SU-DHL-6 (cell line): ENCODE measurements at regions not wholly inside any gene's neighbourhood (a gene's known extent, or its start where the extent isn't known, plus 50 kb on each side); places are given as distances from the start of the nearest gene placed in this dataset.

Experiments
- H2AFZ ChIP-seq: fragments of 200-600 bp; sonication (generic); 2 replicates; pipeline ENCODE4 v1.6.1; 2014; ENCODE audit warnings: low read depth, mild to moderate bottlenecking, moderate library complexity, mixed read lengths, antibody characterized with exemption, low read length; ENCODE audit not compliant: severe bottlenecking
- H3F3A ChIP-seq: fragments of 200-600 bp; shearing (Covaris generic); 2 replicates; pipeline ENCODE4 v1.6.0; 2016; ENCODE audit warnings: antibody characterized with exemption, mild to moderate bottlenecking; ENCODE audit not compliant: insufficient read depth
- H3K27ac ChIP-seq: fragments of 200-600 bp; sonication (generic); 2 replicates; pipeline ENCODE4 v1.5.1; 2016; ENCODE audit warnings: low read depth, mild to moderate bottlenecking, low read length, moderate library complexity, mixed read lengths
- H3K27me3 ChIP-seq: fragments of 200-600 bp; sonication (generic), shearing (Covaris generic); 2 replicates; pipeline ENCODE4 v1.6.0; 2014; ENCODE audit warnings: mild to moderate bottlenecking, low read length
- H3K36me3 ChIP-seq: fragments of 200-600 bp; sonication (generic); 2 replicates; pipeline ENCODE4 v1.6.1; 2014; ENCODE audit warnings: mild to moderate bottlenecking, low read length, mixed read lengths
- H3K4me2 ChIP-seq: fragments of 300-600, 200-600 bp; shearing (Covaris generic), sonication (generic); 2 replicates; pipeline ENCODE4 v1.6.0; 2014; ENCODE audit warnings: low read length, low read depth, mild to moderate bottlenecking; ENCODE audit not compliant: poor library complexity, severe bottlenecking
- H3K4me3 ChIP-seq: fragments of 200-600 bp; sonication (generic); 2 replicates; pipeline ENCODE4 v1.5.1; 2014; ENCODE audit warnings: antibody characterized with exemption, low read length, mild to moderate bottlenecking, mixed read lengths; ENCODE audit not compliant: insufficient read depth, poor library complexity, severe bottlenecking
- H3K79me2 ChIP-seq: fragments of 200-600 bp; sonication (generic); 2 replicates; pipeline ENCODE4 v1.6.1; 2014; ENCODE audit warnings: mild to moderate bottlenecking, low read length, moderate library complexity; ENCODE audit not compliant: insufficient read depth
- H3K9ac ChIP-seq: fragments of 200-600 bp; sonication (generic); 2 replicates; pipeline ENCODE4 v1.7.0; 2014; ENCODE audit warnings: mild to moderate bottlenecking, low read length
- H3K9me2 ChIP-seq: fragments of 200-600 bp; sonication (generic); replicated peaks from 2 replicates; pipeline ENCODE4 v1.6.1; 2014; ENCODE audit warnings: low read length; ENCODE audit not compliant: insufficient read depth
- H3K9me3 ChIP-seq: fragments of 200-600 bp; sonication (generic); 2 replicates; pipeline ENCODE4 v1.6.1; 2014; ENCODE audit warnings: low read length, mixed read lengths; ENCODE audit not compliant: insufficient read depth
- H4K20me1 ChIP-seq: fragments of 200-600 bp; sonication (generic); 2 replicates; pipeline ENCODE4 v1.6.1; 2014; ENCODE audit warnings: low read depth, mild to moderate bottlenecking, antibody characterized with exemption, low read length, moderate library complexity, mixed read lengths
- EZH2phosphoT487 ChIP-seq: fragments of 200-600 bp; sonication (generic), shearing (Covaris generic); conservative IDR thresholded peaks from 2 replicates; pipeline ENCODE4 v1.6.1; 2018; ENCODE audit warnings: mild to moderate bottlenecking, antibody characterized with exemption, low read length, moderate library complexity, mixed read lengths
- TF ChIP-seq, protein P1 (sequence below): fragments of 200-600 bp; sonication (generic); IDR thresholded peaks from one replicate; pipeline ENCODE4 v1.5.1; 2017; ENCODE audit warnings: antibody characterized with exemption, mild to moderate bottlenecking, low read length, moderate library complexity; ENCODE audit not compliant: insufficient read depth, poor library complexity, severe bottlenecking

DNA sequence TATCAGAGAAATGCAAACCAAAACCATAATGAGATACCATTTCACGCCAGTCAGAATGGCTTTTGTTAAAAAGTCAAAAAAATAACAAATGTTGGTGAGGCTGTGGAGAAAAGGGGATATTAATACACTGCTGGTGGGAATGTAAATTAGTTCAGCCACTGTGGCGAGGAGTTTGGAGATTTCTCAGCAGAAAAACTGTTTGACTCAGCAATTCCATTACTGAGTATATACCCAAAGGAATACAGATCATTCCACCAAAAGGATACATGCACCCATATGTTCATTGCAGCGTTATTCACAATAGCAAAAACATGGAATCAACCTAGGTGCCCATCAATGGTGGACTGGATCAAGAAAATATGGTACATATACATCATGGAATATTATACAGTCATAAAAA lies 54.5 kb upstream of the WDR75 start:
- Histone ChIP-seq H3K4me2 (no peak overlapping the region), H3K27ac (no peak overlapping the region), H3K27me3 (no peaks in the 10 kb centered on the region), H3K9me2 (no peaks in the 10 kb centered on the region), H3K36me3 (no peaks in the 10 kb centered on the region), H3K9me3 (no peaks in the 10 kb centered on the region), H3F3A (no peaks in the 10 kb centered on the region), H3K79me2 (no peaks in the 10 kb centered on the region), H2AFZ (no peak overlapping the region), H4K20me1 (no peaks in the 10 kb centered on the region), H3K9ac (no peak overlapping the region), H3K4me3 (no peak overlapping the region)
- TF ChIP-seq EZH2phosphoT487: no peak

DNA sequence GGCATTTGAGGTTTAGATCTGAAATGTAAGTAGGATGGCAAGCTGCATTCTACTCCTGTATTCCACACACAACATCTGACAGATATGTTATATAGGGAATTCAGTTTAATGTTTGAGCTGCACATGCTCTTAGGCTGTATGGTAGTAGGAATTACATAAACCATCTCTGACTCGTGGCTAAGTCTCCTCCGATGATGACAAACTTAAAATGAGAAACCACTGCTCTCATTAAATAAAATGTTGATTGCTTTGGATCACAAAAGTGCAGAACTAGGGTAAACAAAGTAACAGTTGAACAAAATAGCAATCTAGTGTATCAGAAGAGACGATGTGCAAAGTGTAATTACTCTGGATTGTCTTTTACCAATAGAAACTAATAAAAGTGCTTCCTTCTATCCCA lies 50.1 kb upstream of the WDR75 start:
- H3K27ac ChIP-seq: no peak overlapping the region
- no peaks in the 10 kb centered on the region for H3K9me3 ChIP-seq
- TF ChIP-seq EZH2phosphoT487: no peak
- TF ChIP-seq, protein P1, sequence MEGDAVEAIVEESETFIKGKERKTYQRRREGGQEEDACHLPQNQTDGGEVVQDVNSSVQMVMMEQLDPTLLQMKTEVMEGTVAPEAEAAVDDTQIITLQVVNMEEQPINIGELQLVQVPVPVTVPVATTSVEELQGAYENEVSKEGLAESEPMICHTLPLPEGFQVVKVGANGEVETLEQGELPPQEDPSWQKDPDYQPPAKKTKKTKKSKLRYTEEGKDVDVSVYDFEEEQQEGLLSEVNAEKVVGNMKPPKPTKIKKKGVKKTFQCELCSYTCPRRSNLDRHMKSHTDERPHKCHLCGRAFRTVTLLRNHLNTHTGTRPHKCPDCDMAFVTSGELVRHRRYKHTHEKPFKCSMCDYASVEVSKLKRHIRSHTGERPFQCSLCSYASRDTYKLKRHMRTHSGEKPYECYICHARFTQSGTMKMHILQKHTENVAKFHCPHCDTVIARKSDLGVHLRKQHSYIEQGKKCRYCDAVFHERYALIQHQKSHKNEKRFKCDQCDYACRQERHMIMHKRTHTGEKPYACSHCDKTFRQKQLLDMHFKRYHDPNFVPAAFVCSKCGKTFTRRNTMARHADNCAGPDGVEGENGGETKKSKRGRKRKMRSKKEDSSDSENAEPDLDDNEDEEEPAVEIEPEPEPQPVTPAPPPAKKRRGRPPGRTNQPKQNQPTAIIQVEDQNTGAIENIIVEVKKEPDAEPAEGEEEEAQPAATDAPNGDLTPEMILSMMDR: no peak
- H2AFZ ChIP-seq: no peak overlapping the region
- H3K4me3 ChIP-seq: no peak overlapping the region
- no peak overlapping the region for H3K9ac ChIP-seq
- no peaks in the 10 kb centered on the region for H3F3A ChIP-seq
- H3K79me2 ChIP-seq: no peaks in the 10 kb centered on the region
- no peak overlapping the region for H3K4me2 ChIP-seq
- no peaks in the 10 kb centered on the region for H3K36me3 ChIP-seq
- no peaks in the 10 kb centered on the region for H3K27me3 ChIP-seq
- H4K20me1 ChIP-seq: no peaks in the 10 kb centered on the region
- no peaks in the 10 kb centered on the region for H3K9me2 ChIP-seq
